ENCODE measurements at regions not wholly inside any gene's neighbourhood (a gene's known extent, or its start where the extent isn't known, plus 50 kb on each side); places are given as distances from the start of the nearest gene placed in this dataset.

- TF ChIP-seq CEBPB (tag; IDR thresholded peaks at IDR 0.05): no peak
- TF ChIP-seq, protein P1, sequence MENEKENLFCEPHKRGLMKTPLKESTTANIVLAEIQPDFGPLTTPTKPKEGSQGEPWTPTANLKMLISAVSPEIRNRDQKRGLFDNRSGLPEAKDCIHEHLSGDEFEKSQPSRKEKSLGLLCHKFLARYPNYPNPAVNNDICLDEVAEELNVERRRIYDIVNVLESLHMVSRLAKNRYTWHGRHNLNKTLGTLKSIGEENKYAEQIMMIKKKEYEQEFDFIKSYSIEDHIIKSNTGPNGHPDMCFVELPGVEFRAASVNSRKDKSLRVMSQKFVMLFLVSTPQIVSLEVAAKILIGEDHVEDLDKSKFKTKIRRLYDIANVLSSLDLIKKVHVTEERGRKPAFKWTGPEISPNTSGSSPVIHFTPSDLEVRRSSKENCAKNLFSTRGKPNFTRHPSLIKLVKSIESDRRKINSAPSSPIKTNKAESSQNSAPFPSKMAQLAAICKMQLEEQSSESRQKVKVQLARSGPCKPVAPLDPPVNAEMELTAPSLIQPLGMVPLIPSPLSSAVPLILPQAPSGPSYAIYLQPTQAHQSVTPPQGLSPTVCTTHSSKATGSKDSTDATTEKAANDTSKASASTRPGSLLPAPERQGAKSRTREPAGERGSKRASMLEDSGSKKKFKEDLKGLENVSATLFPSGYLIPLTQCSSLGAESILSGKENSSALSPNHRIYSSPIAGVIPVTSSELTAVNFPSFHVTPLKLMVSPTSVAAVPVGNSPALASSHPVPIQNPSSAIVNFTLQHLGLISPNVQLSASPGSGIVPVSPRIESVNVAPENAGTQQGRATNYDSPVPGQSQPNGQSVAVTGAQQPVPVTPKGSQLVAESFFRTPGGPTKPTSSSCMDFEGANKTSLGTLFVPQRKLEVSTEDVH (IDR thresholded peaks at IDR 0.05; ENCODE audit: low read depth, partially characterized antibody): no peak
- no peak for TF ChIP-seq CBX3 (IDR thresholded peaks at IDR 0.05; ENCODE audit: borderline replicate concordance in 1 of 2, low read length in 2 of 2)
- Histone ChIP-seq H3K27ac (ENCODE audit: extremely low read depth, low read depth, low read length) (no peak overlapping the region), H3K9ac (ENCODE audit: insufficient read depth in 1 of 2, low read depth in 2 of 2, low read length in 2 of 2) (no peak overlapping the region), H3K9me3 (replicated peaks; ENCODE audit: control insufficient read depth, insufficient read depth, low read depth, low read length) (no peaks in the 10 kb centered on the region), H2AFZ (ENCODE audit: low read depth, low read length) (no peak overlapping the region), H3K4me2 (ENCODE audit: insufficient read depth, low read length) (no peak overlapping the region), H3K4me3 (no peak overlapping the region), H3K79me2 (ENCODE audit: control insufficient read depth, insufficient read depth, low read length) (no peaks in the 10 kb centered on the region), H3K4me1 (replicated peaks in 1 of 2; ENCODE audit: control insufficient read depth in 2 of 2, insufficient read depth in 2 of 2, low read length in 2 of 2) (no peaks in the 10 kb centered on the region), H3K36me3 (ENCODE audit: control insufficient read depth, insufficient read depth, low read length) (no peaks in the 10 kb centered on the region), H3K27me3 (ENCODE audit: control insufficient read depth in 2 of 2, insufficient read depth in 2 of 2, low read length in 2 of 2) (no peaks in the 10 kb centered on the region), H4K20me1 (replicated peaks; ENCODE audit: control insufficient read depth, insufficient read depth, low read length) (no peaks in the 10 kb centered on the region), H3K9me1 (ENCODE audit: control insufficient read depth, insufficient read depth, low read length) (no peaks in the 10 kb centered on the region)
- in situ Hi-C loops (cut with MboI): no loop called here
- BruUV-seq (replicated peaks): no TSS peak
- FAIRE-seq: no peak
- ChIA-PET POLR2A (no interaction called here), CTCF (ENCODE audit: low intra/inter-chr PET ratio) (no interaction called here)
- ATAC-seq: no peak
- no peak for DNase-seq (ENCODE audit: extremely low read depth in 1 of 4, low spot score in 3 of 4)
- intact Hi-C loops (cut with micrococcal nuclease): no loop called here
- 0% methylated on average over 2 of the region's 5 CpGs for WGBS (ENCODE audit: insufficient coverage, low coverage, missing lambda C conversion rate)
Measured at GRCh38 chr9:82513242-82513751, 524.7 kb downstream of the SPATA31D1 start.

All from K562 (cell line).